ENCODE measurements at regions not wholly inside any gene's neighbourhood (a gene's known extent, or its start where the extent isn't known, plus 50 kb on each side); places are given as distances from the start of the nearest gene placed in this dataset.
"Not testable (repeated sequence)": the region's sequence is repeated elsewhere in the genome, so short reads cannot be mapped to it uniquely, and the experiment has no call there.

DNA sequence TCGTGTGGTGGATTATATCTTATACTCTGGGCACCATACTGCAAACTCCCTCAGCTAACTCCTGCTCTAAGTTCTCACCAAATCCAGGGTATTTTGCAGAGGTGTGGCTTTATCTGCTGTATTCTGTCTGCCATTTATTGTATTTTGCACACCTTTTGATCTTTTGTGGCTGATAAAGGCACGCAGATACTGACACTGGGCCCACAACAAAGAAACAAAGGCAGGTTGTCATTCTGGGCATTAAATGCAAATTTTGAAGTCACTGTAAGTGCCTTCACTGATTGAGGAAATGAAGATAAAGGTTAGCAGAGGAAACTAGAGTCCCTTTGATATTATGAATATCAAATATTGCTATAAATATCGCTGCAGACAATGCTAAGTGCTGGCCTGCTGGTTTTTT lies 265.8 kb upstream of the MEIS1 start:
- DNase-seq, result no peak

DNA sequence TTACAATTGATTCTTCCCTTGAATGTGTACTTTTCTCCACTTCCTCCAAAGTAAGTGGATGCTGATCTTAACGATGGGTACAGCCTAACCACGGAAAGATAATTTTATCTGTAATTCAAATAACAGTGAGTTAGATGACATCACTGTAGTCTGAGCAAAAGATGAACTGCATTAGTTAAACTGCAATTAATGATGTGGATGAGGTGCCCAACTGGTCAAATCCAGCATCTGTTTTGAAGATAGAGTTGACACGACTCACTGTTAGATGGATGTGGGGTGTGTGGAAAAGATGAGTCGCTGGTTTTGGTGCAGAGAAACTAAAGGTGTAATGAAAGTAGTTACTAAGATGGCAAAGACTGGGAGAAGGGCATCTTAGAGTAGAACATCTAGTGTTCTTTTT lies 270.5 kb upstream of the MEIS1 start:
- DNase-seq, result no peak

DNA sequence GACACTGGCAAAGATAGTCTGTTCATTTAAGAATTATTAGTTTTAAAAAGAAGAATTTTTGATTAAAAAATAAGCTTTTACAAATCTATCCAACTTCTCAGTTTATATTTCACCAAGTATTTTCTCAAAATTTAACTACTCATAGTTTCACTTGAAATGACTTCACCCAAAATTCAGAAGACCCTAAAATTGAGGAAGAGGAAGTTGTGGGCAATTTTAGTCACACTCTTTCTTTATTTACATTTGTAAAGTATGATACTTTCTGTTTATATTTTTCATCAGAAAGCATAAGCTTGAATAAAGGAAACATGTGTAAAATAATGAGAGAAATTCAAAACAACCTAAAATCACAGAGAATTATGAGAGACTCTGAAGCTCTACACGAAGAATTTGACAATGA lies 278.8 kb upstream of the MEIS1 start:
- no peak for DNase-seq

DNA sequence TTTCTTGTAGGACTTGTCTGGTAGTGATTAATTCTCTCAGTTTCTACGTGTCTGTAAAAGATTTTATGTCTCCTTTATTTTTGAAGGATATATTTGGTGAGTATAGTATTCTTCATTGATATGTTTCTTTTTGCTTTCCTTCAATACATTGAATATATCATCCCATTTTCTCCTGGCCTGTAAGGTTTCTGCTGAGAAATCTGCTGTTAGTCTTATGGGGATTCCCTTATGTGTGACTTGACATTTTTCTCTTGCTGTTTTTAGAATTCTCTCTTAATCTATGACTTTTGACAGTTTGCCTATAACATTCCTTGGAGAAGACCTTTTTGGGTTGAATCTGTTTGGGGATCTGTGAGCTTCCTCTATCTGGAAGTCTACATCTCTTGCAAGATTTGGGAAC lies 281.0 kb upstream of the MEIS1 start:
- DNase-seq, result no peak

DNA sequence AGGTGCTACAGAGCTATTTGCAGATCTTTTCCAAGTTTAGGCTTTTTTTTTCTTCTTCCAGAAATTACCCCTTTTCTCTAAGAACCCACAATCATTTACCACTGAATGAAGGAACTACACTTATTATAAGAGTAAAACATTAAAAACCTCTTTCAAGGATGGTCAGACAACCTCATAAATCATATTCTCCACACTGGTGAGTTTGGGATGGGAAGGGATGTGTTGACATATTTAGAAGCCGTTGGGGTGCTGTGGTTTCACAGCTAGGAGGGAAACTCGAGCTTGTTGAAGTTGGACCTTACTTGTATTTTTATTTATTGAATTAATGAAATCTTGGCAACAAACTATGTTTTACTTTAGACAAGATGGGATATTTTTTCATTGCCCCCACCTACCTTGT lies 289.4 kb upstream of the MEIS1 start:
- no peak for DNase-seq

DNA sequence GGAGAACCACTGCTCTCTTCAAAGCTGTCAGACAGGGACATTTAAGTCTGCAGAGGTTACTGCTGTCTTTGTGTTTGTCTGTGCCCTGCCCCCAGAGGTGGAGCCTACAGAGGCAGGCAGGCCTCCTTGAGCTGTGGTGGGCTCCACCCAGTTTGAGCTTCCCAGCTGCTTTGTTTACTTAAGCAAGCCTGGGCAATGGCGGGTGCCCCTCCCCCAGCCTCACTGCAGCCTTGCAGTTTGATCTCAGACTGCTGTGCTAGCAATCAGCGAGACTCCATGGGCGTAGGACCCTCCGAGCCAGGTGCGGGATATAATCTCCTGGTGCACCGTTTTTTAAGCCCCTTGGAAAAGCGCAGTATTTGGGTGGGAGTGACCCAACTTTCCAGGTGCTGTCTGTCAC lies 290.6 kb upstream of the MEIS1 start:
- DNase-seq, result not testable (repeated sequence)

DNA sequence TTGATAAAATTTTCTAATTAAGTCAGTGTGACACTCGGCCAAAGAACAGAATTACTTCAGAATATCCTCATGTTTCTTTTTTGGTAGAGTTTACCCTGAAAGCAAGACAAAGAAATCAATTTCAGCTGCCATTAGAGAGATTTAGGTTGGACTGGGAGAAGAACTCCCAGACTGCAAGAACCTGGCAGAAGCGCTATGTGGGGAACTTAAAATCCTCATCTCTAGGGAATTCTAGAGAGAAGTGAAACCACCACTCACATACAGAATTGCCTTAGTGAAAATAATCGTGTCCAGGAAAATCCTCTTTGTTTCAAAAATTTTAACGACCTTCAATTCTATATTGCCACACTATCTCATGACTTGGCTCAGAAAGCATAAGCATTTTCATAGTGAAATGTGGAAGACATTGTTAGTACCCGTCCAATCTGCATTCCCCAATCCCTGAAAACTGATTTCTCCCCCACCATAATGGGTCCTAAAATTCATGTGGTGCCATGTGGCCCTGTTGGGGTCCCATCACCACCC lies 297.3 kb upstream of the MEIS1 start:
- DNase-seq, result no peak

DNA sequence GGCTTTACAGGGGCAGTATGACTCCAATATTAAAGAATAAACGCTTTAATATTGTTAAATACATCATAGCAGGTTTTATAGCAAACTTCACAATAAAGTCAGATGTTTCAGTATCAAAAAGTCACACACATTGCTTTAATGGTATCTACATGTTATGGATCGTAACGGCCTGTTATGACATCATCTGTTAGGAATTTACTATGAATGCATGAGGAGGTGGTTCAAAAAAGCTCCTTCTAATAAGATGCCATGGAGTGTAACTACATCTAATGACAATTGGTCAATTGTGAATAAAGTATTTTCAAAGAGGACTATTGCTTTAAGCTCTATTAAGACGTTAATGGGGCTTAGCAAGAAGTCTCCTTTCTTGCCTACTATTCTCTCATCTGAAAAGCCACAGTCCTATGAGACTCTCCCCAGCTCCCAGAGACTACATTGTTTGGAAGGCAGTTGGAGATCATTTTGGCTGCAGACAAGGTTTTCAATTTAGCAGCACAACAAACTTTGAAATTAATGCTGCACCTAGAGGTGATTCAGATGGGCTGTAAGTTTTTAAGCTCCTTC lies 300.7 kb upstream of the MEIS1 start:
- no peak for DNase-seq

DNA sequence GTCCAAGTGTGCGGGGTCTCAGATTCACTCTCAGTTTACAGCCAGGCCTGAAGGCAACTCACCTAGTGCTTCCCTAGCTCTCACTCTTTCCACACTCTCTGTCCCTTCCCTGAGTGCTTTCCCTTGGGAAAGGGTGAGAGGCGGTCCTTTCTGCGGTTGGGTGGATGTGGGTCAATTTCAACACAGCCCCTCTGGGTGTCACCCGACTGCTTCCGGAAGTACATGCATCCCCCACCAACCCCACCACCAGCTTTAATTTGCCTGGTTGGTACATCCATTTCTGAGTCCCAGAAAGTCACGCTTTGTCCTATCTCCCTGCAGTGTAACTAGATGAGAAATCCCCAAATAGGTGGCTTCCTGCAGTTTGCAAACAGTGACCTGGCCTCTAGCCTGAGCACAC lies 307.3 kb upstream of the MEIS1 start:
- DNase-seq, result no peak

DNA sequence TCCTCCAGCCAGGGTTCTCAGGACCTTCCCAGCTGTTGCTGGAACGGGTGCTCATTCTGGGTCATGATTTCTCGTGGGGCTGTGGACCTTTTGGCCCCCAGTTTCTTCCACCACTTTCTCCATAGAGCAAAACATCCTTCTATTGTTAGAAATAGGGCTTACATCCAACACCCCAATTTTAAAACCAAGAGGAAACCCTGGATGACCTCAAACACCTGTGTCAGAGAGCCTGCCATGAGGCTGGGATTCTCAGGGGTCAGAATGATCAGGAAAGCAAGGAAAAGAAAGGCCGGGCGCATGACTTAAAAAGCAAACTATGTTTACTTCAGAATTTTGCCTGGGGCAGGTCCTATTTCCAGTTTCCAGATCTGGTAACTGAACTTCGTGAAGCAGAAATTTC lies 307.9 kb upstream of the MEIS1 start:
- no peak for DNase-seq

DNA sequence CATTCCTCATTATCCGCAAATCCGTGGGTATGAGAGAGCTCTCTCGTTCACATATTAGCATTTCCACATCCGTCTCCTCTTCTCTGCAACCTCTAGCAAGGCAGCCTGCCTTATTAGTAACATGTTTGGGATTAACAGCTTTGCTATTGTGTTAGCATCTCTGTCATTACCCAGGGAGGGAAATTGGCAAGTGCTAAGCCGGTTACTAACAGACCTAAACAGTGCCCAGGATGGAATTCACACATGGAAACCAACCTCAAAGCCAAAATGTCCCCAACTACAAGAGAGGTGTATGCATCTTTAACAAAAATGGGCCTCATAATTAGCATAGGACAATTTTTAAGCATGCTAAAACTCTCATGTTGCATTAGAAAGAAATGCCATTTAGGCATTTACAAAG lies 309.0 kb upstream of the MEIS1 start:
- DNase-seq, result no peak

DNA sequence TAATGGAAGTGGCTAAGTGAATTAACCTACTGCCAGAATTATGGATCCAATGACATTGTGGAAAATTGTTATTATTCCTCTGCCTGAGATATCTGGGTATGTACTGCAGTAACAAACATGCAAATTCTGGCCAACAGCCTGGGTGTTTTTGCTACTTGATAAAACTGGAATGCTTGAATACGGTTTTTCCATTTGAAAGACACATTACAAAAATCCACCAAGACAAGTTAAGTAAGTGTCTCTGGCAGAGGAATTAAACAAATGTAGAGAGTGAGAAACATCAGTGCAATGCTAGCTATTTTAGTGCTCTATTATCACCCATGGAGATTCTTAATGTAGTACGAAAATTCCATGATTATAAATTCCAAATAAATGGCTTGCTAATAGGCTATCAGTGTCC lies 312.4 kb upstream of the MEIS1 start:
- DNase-seq, result no peak

DNA sequence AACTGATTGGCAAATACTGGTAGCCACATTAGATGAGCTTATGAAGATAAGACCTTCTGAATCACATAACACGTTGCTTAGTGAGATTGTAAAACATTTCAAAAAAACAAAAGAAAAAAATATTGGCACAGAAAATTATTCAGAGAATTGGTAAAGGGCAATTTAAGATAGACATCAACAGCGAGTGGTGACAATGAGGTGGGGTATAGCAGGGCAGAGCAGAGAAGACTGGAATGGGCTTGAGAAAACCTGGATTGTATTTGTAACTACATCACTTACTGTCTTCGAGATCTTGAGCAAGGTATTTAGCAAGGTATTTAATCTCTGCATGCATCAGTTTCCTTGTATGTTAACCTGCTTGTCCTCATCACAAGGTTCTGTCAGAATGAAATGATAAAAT lies 313.0 kb upstream of the MEIS1 start:
- DNase-seq, result no peak

DNA sequence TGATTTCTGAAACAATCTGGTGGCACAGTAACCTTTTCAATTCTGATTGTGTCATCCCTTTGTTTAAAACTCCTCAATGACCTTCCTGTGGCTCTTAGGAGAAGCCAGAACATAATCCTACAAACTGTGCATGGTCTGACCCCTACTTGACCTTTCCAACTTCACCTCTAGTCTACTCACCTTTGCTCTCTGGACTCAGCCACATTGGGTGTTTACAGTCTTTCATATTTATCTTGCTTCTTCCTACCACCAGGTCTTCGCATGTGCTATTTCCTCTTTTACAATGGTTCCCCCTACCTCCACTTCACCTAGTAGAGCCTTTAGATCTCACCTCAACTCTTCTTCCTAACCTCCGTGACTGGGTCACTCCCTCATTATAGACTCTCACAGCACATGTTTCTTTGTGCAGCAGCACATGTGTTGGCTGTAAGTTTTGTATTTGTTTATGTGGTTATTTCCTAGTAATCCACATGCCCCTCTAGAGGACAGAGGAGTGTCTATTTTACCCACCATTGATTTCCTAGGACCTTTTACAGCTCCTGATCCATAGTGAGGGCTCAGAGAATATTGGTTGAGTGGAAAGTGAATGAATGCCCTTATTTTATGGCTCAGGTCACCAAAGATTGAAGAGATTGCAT lies 320.8 kb upstream of the MEIS1 start:
- DNase-seq, result no peak

DNA sequence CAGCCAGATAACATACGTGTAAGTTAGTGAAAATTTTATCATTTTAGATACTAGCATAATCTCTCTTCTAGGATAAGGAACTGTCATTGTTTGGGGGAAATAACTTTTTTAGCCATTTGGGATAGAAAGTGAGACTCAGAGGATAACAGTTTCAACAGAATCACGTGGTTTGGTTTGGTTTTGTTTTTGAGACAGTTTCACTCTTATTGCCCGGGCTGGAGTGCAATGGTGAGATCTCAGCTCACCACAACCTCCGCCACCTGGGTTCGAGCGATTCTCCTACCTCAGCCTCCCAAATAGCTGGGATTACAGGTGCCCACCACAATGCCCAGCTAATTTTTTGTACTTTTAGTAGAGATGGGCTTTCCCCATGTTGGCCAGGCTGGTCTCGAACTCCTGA lies 323.2 kb upstream of the MEIS1 start:
- no peak for DNase-seq

DNA sequence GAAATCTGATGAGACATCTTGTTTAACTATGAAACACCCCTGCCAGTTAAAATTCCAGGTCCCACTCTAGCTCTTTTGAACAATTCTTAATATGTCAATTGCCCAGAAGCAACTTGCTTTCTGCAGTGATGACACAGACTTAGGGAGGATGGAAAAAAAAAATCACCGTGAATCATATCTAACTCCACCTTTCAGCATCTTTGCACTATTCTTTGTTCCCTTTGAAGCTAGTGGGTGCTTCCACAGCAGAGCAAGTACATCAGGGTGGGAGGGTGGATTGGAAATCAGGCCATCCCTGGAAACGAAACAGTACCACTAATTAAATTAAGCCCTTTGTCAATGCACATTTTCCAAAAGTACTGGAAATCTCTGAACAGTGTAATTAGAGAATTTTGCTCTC lies 324.3 kb upstream of the MEIS1 start:
- no peak for DNase-seq

DNA sequence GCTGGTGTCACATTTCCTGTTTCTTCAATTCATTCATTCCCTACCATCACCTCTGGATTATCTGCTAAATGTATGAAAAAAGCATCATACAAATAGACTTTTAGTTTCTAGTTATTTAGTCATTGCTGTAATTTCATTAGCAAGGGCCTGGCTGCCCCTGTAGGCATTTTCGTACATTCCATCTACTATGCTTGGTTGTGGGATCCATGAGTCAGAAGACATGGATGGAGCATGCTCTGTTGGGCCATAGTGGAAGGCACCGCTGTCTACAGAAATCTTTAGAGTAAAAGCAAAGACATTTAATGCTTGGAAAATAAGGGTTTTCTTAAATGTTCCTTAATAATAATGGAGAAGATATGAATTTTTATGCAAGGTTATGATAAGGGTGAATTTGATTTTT lies 324.8 kb upstream of the MEIS1 start:
- no peak for DNase-seq

DNA sequence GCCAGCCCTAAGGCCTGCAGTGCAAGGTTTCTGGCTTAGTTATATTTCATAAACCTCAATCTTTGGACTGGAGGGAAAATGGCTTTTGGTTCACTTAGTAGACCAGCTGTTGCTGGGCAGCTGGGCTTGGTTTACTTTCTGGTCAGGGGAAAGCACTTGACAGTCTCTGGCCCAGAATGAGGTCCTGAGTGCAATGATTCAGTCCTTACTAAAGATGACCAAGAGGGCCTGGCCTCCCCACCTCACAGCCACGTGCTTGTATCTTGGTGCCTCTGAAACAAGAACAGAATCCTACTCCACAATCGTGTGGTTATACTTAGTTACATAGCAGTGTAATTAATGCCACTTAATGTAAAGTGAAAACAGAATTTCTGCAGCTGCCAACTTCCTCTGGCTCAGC lies 325.5 kb upstream of the MEIS1 start:
- no peak for DNase-seq

DNA sequence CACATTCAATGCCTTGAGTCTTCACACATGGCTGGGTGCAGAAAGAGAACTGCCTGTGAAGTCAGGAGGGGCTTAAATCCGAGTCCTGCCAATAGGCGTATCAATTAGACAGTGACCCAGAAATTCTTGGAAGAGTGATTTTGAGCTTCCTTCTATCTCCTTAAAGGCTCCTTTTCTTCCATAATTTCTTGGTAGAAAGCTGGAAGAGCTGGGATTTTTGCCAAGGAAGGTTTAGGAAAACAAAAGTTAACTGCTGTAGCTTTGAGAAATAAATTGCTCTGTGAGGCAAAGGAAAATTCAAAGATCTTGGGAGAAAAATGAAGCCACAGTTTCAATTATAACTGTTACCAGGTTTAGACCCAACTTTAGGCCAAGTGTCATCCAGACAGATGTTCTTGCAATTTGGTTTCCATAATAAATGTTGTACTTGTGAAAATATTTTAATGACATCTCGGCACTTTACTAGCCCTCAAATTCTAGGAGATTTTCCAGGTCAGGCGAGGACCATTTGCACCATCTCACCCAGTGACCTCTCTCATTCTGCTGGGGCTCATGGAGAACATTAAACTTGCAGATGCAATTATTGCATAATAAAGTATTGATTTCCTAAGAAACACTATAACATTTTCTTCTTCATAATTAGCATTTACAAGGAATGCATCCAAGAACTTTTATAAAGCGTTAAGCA lies 329.7 kb upstream of the MEIS1 start:
- DNase-seq, result no peak

DNA sequence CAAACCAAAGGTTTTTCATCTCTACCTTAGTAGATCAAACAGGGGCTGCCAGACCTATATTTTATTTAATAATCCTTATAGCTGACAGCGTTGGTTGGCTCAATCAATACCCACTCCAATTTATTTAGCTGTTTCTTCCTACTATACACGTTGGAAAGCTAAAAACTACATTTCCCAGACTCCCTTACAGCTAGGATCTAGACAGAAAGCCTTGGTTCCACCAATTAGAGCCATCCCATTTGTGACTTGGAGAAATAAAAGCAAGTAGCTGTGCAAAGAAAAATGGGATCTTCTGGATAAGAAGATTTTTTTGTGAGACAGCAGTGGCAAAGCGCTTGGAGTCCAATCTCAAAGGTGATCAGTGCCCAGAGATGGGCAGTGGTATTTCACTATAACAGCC lies 331.3 kb upstream of the MEIS1 start:
- DNase-seq, result no peak

DNA sequence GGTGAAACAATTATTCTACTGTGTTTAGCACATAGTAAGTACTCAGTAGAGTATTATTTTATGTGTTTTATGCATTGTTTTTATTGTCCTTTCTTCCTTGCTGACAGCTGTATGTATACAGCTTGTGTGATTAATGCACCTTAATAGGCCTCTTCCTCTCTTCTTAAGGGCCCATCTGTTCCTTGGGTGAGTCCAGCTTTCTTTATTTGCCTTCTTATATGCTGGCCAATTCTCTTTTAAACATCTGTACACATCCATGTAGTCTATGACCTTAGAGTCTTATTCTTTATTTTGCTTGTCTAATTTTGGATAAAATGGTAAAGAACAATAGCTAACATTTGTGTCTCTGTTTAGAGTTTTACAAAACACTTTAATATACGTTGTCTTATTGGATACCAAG lies 333.7 kb upstream of the MEIS1 start:
- DNase-seq, result no peak

DNA sequence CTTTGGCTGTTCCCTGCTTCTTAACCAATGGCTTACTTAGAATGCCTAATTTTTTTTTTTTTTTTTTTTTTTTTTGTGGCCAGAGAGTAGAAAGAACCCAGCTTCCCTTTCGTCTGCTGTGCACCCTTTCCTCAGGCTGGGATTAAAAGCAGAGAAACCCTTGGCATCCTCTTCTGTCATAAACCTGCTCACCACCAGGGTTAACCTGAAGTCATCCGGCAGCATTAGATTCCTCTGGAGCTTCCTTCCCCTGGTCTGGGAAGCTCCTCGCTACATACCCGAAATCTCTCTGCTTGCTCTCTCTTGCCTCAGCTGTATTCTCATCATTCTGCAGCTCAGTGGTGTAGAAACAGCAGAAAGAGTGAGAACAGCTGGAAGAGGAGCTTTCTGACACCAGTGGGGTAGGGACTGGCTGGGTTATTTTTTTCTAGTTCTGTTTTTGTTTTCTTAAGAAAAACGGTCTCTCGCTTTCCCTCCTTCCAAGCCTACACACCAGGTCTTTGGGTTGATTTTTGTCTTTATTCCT lies 339.0 kb upstream of the MEIS1 start:
- DNase-seq, result no peak

DNA sequence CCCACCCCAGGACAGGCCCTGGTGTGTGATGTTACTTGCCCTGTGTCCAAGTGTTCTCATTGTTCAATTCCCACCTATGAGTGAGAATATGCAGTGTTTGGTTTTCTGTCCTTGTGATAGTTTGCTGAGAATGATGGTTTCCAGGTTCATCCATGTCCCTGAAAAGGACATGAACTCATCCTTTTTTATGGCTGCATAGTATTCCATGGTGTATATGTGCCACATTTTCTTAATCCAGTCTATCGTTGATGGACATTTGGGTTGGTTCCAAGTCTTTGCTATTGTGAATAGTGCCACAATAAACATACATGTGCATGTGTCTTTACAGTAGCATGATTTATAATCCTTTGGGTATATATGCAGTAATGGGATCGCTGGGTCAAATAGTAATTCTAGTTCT lies 340.2 kb upstream of the MEIS1 start:
- DNase-seq, result not testable (repeated sequence)

DNA sequence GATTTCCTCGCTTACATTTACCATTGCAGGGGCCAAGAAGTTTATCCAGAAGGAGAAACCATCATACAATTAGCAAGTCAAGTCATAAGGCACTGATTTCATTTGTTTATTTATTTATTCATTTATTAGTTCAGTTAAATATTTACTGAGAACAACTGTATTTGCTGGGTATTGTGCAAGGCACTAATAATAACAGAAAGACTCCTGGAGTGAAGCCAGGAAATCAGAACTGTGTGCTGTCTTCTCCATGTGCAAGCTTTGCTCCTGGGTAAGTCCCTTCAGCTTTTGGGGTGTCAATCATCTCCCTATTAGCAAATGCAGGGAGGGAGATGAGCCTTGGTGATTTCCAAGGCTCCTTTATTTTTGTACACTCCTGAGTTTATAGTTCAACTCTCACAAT lies 341.6 kb upstream of the MEIS1 start:
- no peak for DNase-seq

Data from stimulated activated CD8-positive, alpha-beta memory T cell treated with anti-CD3 and anti-CD28 coated beads, Interleukin-4, amount 100 ng/mL, for 48 hours (primary cell).